ENCODE measurements at regions not wholly inside any gene's neighbourhood (a gene's known extent, or its start where the extent isn't known, plus 50 kb on each side); places are given as distances from the start of the nearest gene placed in this dataset.
"Not testable (repeated sequence)": the region's sequence is repeated elsewhere in the genome, so short reads cannot be mapped to it uniquely, and the experiment has no call there.

DNA sequence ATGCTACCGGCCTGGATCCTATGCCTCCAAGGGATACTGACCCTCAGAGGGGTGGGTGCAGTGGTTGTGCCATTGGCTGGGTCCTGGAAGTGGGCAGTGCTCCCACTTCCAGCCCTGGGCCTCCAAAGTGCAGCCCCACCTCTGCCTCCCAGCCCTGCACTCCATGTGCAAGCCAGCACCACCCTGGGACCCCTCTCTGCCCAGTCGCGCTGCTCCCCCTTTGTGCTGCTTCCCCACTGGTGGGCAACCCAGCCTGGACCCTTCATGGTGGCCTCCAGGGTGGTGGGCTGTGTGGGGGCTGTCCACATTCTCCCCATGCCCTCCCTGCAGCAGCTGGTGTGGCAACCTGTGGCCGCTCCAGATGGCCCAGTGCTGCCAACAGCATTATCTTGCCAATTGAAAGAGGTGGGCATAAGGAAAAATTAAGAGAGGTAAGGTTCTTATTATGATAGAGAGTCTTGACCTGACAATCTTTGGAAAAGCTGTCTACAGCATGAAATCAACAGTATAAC lies 309.7 kb downstream of the GUCY2F start:
- intact Hi-C loops (cut with micrococcal nuclease) = no loop called here

DNA sequence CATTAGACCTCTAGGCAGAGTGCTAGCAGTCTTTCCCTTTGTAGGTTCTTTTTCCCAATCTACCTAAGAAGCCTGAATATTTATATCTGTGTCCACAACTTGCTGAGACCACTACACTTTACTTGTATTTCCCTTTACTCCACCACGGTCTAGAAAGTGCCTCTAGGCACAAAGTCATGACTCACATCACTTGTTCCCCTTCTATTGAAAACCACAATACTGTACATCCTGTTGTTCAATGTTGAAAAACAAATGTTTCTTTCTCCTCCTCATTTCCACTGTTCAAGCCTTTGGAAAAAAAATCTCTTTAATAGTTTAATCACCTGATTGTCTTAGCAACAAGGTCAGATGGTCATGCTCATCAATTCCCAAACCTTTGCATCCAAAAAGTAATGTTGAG lies 326.7 kb downstream of the GUCY2F start:
- intact Hi-C loops (cut with micrococcal nuclease) = no loop called here

GRCh38 chrX:109144173-109144572 lies 337.7 kb downstream of the GUCY2F start:
- intact Hi-C loops (cut with micrococcal nuclease) = not testable (repeated sequence)

GRCh38 chrX:109140463-109140862 lies 341.4 kb downstream of the GUCY2F start:
- intact Hi-C loops (cut with micrococcal nuclease) = no loop called here

- intact Hi-C loops (cut with micrococcal nuclease) = no loop called here
Observed at GRCh38 chrX:109134777-109135176, 347.1 kb downstream of the GUCY2F start.

DNA sequence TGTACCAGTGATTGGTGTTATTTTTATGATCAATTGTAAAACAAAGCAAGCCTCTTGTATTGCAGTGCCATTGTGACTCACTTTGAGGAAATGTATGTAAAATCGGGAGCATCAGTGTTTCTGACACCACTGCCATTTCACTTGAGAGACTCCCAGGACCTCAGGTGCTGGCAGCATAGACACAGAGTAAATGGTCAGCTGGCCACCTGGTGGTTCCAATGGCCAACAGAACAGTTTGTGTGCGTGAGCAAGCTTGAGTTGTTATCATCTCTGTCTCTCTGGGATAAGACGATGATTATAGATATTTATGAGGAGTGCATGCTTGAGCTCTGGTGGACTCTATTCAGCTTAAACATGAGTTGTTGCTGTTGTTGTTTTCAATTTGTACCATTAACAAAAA lies 356.6 kb downstream of the GUCY2F start:
- intact Hi-C loops (cut with micrococcal nuclease) = no loop called here

GRCh38 chrX:109089359-109089758 lies 353.0 kb upstream of the IRS4 start:
- intact Hi-C loops (cut with micrococcal nuclease) = no loop called here

DNA sequence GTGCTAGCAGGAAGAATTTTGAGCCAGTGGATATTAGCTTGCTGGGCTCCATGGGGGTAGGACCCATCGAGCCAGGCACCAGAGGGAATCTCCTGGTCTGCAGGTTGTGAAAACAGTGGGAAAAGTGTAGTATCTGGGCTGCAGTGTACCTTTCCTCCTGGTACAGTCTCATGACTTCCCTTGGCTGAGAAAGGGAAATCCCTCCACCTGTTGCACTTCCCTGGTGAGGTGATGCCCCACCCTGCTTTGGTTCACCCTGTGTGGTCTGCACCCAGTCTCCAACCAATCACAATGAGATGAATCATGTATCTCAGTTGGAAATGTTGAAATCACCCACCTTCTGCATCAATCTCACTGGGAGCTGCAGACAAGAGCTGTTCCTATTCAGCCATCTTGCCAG lies 341.4 kb upstream of the IRS4 start:
- intact Hi-C loops (cut with micrococcal nuclease) = no loop called here

DNA sequence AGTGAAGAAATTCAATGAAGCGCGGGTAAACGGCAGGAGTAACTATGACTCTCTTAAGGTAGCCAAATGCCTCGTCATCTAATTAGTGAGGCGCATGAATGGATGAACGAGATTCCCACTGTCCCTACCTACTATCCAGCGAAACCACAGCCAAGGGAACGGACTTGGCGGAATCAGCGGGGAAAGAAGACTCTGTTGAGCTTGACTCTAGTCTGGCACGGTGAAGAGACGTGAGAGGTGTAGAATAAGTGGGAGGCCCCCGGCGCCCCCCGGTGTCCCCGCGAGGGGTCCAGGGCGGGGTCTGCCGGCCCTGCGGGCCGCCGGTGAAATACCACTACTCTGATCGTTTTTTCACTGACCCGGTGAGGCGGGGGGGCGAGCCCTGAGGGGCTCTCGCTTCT lies 317.8 kb upstream of the IRS4 start:
- intact Hi-C loops (cut with micrococcal nuclease) = not testable (repeated sequence)

- intact Hi-C loops (cut with micrococcal nuclease) = no loop called here
Observed at GRCh38 chrX:109049903-109050302, 313.5 kb upstream of the IRS4 start.

DNA sequence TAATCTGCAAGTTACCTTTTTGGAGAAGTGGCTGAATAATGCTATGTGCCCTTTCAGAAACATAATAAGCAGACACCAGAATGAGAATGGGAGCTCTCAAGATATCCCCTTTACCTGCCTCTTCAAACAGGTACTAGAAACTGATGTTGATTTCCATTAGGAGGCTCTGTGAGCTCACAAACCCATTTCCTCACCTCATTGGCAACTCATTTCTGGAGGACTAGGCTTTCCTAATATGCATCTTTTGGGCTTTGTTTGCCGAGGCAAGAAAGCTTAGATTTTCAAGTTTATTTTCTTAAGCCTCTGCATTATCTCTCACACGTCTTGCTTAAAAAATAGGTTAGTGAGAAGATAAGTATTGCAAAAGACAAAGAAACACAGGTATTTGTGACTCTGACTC lies 313.1 kb upstream of the IRS4 start:
- intact Hi-C loops (cut with micrococcal nuclease) = no loop called here

- intact Hi-C loops (cut with micrococcal nuclease) = no loop called here
Observed at GRCh38 chrX:109040057-109040456, 303.7 kb upstream of the IRS4 start.

GRCh38 chrX:109036624-109037023 lies 300.3 kb upstream of the IRS4 start:
- intact Hi-C loops (cut with micrococcal nuclease) = no loop called here

DNA sequence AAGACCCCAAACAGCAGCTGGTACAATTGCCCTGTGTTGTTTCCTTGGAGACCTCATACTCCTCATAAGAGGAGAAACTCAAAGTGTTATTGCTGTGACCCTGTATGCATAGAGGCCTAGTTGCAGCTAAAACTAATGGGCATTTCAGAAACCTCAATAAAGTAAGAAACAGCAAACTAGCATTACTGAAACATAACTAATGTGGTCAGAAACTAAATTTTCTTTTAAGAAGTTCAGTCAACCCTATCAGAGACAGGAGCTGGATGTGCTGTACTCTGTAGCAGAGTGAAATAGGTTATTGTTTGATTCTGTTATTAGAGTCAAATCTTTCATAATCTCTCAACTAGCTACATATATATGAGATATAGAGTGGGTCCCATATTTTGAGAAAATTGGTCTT lies 257.5 kb upstream of the IRS4 start:
- intact Hi-C loops (cut with micrococcal nuclease) = no loop called here

GRCh38 chrX:108972899-108973298 lies 236.5 kb upstream of the IRS4 start:
- intact Hi-C loops (cut with micrococcal nuclease) = not testable (repeated sequence)

- intact Hi-C loops (cut with micrococcal nuclease) = no loop called here
Observed at GRCh38 chrX:108947205-108947604, 210.8 kb upstream of the IRS4 start.

DNA sequence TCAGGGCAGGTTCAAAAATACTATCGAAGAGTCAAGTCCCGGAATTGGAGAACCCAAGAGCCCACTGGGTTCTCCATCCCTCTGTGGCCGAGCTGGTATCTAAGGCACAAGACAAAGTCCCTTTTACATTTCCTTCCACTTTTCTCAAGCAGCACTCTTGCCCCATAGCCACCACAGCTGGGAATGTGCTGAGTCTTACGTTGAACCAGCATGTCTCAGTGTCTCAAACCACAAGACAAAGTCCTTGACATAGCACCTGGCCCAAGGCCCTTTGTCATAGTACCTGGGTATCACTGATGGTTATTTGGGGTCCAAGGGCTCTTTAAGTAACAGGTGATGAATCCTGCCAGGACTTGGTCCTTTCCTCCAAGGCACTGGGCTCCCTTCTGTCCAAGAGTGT lies 210.2 kb upstream of the IRS4 start:
- intact Hi-C loops (cut with micrococcal nuclease) = no loop called here

DNA sequence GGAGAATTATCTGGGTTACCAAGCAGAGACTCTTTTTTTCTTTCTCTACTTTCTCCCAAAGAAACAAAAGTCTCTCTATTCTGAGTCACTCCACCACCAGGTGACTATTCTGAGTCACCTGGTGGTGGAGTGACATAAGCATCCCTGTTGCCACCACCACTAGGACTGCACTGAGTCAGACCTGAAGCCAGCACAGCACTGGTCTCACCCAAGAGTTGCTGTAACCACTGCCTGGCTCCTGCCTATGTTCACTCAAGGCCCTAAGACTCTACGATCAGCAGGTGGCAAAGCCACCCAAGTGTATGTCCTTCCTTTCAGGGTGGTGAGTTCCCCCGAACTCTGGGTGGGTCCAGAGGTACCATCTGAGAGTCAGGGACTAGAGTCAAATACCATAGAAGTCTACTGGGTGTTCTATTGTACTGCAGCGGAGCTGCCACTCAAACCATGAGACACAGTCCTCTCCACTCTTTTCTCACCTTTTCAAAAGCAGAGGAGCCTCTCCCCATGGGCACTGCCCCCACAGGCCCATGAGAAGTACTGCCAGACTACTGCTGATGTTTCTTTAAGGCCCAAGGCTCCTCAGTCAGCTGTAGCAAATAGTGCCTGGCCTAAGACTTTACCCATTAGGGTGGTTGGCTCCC lies 209.6 kb upstream of the IRS4 start:
- intact Hi-C loops (cut with micrococcal nuclease) = no loop called here

- intact Hi-C loops (cut with micrococcal nuclease) = no loop called here
Observed at GRCh38 chrX:108914791-108915190, 178.4 kb upstream of the IRS4 start.

DNA sequence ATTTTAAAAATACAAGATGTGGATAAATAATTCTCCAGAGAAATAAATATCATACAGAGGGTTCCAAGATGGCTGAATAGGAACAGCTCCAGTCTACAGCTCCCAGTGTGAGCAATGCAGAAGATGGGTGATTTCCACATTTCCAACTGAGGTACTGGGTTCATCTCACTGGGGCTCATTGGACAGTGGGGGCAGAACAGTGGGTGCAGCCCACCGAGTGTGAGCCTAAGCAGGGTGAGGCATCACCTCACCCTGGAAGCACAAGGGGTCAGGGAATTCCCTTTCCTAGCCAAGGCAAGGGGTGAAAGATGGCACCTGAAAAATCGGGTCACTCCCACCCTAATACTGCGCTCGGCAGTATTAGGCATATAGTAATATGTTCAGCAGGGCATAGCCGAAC lies 167.5 kb upstream of the IRS4 start:
- intact Hi-C loops (cut with micrococcal nuclease) = not testable (repeated sequence)

DNA sequence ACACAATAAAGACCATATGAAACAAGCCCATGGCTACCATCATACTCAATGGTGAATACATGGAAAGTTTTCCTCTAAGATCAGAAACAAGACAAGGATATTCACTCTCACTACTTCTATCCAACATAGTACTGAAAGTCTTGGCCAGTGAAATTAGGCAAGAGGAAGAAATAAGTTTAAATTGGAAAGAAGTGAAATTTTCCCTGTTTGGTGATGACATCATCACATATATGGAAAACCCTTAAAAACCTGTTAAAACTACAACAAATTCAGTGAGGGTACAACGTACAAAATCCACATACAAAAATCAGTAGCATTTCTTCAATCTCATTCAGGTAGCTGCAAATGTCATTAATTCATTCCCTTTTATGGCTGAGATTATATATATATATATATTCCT lies 164.0 kb upstream of the IRS4 start:
- intact Hi-C loops (cut with micrococcal nuclease) = no loop called here

GRCh38 chrX:108896349-108896748 lies 160.0 kb upstream of the IRS4 start:
- intact Hi-C loops (cut with micrococcal nuclease) = not testable (repeated sequence)

GRCh38 chrX:108892501-108892900 lies 156.1 kb upstream of the IRS4 start:
- intact Hi-C loops (cut with micrococcal nuclease) = no loop called here

DNA sequence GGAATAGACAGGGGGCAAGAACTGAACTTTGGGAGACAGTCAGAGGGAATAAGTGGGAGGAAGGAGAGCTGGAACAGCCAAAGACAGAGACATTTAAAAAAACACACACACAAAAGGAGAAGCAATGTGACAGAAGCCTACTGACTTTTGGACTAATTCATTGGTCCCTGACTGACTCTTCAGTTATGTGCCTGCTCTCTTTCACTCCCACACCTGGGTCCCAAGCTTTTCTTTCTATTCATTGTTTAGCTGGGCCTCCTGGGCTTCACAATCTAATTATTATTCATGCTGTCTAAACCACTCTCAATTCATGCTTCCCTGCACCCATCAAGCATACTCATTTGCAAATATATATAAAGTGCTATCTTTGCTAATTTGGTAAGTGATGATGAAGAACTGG lies 139.2 kb upstream of the IRS4 start:
- intact Hi-C loops (cut with micrococcal nuclease) = no loop called here

All from T-helper 1 cell treated with Interleukin-12 subunit alpha and Interleukin-12 subunit beta and Interleukin-4 antibody, amounts not matched to agents 30 ng/mL and 1 ng/mL, for 36 hours (primary cell).